Hypothalamus (tissue), 51 donors: ENCODE measurements at regions not wholly inside any gene's neighbourhood (a gene's known extent, or its start where the extent isn't known, plus 50 kb on each side); places are given as distances from the start of the nearest gene placed in this dataset.

Experiments used
- DNase-seq, 51 donors: peaks; one replicate each; lab custom pipeline; 2025; lab: John Stamatoyannopoulos, UW

GRCh38 chr2:136207030-136207623, 89.2 kb upstream of the CXCR4 start:
- DNase-seq, result no peak

GRCh38 chr2:136206613-136207012, 88.7 kb upstream of the CXCR4 start:
- peak in 1 of 51 donors; percentile 2 for DNase-seq

- DNase-seq, result no peak
Observed at GRCh38 chr2:136205615-136206014, 87.7 kb upstream of the CXCR4 start.

GRCh38 chr2:136204971-136205370, 87.0 kb upstream of the CXCR4 start:
- no peak for DNase-seq

GRCh38 chr2:136195226-136195625, 77.3 kb upstream of the CXCR4 start:
- DNase-seq, result no peak

- DNase-seq, result no peak
Observed at GRCh38 chr2:136191041-136191440, 73.1 kb upstream of the CXCR4 start.

- DNase-seq, result no peak
Observed at GRCh38 chr2:136189221-136189782, 71.4 kb upstream of the CXCR4 start.

GRCh38 chr2:136188086-136188485, 70.1 kb upstream of the CXCR4 start:
- no peak for DNase-seq

- DNase-seq, result peak in 19 of 51 donors; percentile 2 to 54 (median 21)
Observed at GRCh38 chr2:136185981-136186776, 68.2 kb upstream of the CXCR4 start.

- peak in 12 of 51 donors; percentile 1 to 43 (median 6) for DNase-seq
Observed at GRCh38 chr2:136183097-136183496, 65.1 kb upstream of the CXCR4 start.

GRCh38 chr2:136182315-136182714, 64.4 kb upstream of the CXCR4 start:
- DNase-seq, result no peak

- DNase-seq, result no peak
Observed at GRCh38 chr2:136179602-136179975, 61.6 kb upstream of the CXCR4 start.

- DNase-seq, result no peak
Observed at GRCh38 chr2:136178941-136179601, 61.1 kb upstream of the CXCR4 start.

- DNase-seq, result no peak
Observed at GRCh38 chr2:136175868-136176267, 57.9 kb upstream of the CXCR4 start.

- no peak for DNase-seq
Observed at GRCh38 chr2:136175466-136175865, 57.5 kb upstream of the CXCR4 start.

GRCh38 chr2:136173126-136173525, 55.2 kb upstream of the CXCR4 start:
- DNase-seq, result no peak

- DNase-seq, result no peak
Observed at GRCh38 chr2:136171223-136171622, 53.3 kb upstream of the CXCR4 start.

GRCh38 chr2:136168720-136169119, 50.8 kb upstream of the CXCR4 start:
- no peak for DNase-seq

- DNase-seq, result no peak
Observed at GRCh38 chr2:136167721-136168475, 49.9 kb upstream of the CXCR4 start.
